Activated T-cell treated with anti-CD3 and anti-CD28 coated beads, Interleukin-2, amount 50 U/mL, for 48 hours (primary cell): ENCODE measurements at regions not wholly inside any gene's neighbourhood (a gene's known extent, or its start where the extent isn't known, plus 50 kb on each side); places are given as distances from the start of the nearest gene placed in this dataset.
"Not testable (repeated sequence)": the region's sequence is repeated elsewhere in the genome, so short reads cannot be mapped to it uniquely, and the experiment has no call there.

ENCODE experiments used
- DNase-seq, 2 experiments: peaks; one replicate each; pipeline ENCODE4 v3.0.0-alpha.2; 2020

DNA sequence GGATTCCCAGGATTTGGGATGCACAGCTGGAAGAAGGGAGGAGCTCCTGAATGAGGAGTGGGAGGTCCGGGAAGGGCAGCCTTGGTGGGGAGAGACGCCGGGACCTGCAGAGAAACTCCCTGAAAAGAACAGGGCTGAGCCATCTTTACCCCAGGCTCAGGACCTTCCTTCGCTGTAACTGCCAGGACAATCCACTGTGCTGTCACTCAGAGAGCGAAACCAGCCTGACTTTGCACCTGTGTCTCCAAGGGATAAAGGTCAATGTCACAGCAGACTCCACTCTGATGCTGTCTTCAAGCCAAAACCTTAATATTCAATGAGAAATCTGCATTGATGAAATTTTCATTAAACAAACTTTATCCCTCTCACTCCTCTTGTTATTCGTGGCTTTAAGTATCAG is 235.4 kb upstream of the SULF2 start:
- not testable (repeated sequence) for DNase-seq

DNA sequence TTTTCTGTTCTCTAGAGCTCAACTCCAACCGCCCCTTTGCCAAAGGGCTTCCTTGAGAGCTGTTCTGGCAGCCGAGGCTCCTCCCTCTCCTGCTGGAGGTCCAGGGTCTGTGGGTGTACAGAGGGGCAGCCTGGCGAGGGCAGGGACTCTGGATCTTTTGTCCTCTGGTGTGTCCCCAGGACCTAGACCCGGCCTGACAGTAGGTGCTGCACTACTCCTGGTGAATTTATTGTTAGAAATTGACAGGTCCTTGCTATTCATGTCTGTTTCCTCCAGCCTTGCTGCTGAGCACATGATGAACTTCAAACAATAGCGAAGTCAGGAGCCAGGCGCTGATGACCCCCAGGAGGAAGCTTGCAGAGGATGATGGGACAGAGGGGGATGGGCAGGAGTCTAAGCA is 234.7 kb upstream of the SULF2 start:
- DNase-seq, result no peak

- DNase-seq, result no peak
These were observed 234.2 kb upstream of the SULF2 start for GRCh38 chr20:48019496-48019895.

DNA sequence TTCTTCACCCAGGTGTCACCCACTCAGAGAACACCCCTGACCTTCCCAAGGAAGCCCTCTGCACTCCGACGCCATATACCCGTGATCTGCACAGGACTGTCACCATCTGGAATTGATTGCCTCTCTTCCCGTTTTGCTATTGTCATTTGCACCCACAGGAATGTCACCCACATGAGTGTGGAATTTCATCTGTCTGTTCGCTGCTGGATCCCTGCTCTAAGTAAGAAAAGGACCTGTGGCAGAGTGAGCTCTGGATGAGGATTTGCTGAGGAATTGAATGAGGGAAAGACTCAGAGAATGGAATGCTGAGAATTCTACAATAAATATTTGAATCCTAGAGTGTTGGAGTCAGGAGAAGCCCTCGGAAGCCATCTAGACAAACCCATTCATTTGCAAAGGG is 233.6 kb upstream of the SULF2 start:
- not testable (repeated sequence) for DNase-seq

DNA sequence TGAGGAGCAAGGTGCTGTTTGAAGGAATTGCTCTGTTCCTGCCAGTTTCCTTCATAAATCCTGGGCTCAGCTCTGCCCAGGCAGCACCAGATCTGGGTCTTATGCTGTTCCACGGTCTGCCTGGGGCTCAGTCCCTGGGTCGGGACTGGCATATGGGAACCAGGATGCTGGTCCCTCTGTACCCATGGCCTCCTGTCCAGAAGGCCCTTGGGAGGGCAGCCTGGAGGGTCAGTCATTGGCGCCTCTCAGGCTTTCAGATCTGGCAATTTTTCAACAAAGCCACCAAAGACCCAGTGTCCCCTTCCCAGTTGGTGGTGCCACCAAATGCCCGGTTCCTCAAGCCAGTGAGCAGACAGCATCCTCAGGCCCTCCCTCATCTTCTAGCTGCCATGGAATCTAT is 232.7 kb upstream of the SULF2 start:
- no peak for DNase-seq

- DNase-seq, result no peak
These were observed 232.2 kb upstream of the SULF2 start for GRCh38 chr20:48017509-48017908.

- no peak for DNase-seq
These were observed 230.9 kb upstream of the SULF2 start for GRCh38 chr20:48015943-48016723.

- DNase-seq, result no peak
These were observed 230.0 kb upstream of the SULF2 start for GRCh38 chr20:48015141-48015910.

DNA sequence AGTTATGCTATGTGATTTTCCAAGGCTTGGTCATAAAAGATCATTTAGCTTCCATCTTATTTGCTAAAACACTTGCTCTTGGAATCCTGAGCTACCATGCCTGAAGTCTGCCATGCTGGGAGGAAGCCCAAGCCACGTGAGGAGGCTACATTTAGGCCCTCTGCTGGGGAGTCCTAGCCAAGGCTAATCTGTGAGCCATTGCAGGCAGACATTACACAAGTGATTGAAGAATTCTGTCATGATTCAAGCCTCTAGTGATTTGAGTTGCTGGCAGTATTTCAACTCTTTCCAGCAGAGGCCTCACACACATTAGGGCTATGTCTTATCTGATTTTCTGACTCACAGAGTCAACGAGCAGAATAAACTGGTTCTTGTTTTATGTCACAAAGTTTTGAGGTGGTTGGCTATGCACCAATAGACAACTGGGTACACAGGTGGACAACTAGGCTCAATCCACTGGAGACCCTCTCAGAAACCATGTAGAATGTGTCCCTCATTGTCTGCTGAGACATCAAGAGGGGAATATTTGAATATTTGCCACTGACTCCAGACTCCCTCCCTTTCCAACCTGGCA is 227.2 kb upstream of the SULF2 start:
- DNase-seq, result no peak

DNA sequence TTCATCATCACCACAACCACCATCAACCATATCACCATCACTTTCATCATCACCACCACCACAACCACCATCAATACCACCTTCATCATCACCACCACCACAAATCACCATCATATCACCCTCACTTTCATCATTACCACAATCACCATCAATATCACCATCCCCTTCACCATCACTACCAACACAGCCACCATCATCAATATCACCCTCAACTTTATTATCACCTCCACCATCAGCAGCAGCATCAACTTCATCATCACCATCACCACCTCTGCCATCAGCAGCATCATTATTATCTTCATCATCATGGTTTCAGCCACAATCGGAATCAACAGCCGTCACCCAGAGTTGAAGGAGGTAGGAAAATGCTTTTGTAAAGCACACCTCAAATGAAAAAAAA is 225.7 kb upstream of the SULF2 start:
- DNase-seq, result no peak

DNA sequence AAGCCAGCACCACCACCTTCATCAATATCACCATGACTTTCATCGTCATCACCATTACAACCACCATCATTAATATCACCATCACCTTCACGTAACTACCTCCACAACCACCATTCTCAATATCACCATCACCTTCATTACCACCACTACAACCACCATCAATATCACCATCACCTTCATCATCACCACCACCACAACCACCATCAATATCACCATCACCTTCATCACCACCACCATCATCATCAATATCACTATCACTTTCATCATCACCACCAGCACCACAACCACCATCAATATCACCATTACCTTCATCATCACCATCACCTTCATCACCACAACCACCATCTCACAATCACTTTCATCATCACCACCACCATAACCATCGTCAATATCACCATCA is 225.3 kb upstream of the SULF2 start:
- DNase-seq, result no peak

GRCh38 chr20:48008850-48009515 is 223.7 kb upstream of the SULF2 start:
- DNase-seq, result no peak

DNA sequence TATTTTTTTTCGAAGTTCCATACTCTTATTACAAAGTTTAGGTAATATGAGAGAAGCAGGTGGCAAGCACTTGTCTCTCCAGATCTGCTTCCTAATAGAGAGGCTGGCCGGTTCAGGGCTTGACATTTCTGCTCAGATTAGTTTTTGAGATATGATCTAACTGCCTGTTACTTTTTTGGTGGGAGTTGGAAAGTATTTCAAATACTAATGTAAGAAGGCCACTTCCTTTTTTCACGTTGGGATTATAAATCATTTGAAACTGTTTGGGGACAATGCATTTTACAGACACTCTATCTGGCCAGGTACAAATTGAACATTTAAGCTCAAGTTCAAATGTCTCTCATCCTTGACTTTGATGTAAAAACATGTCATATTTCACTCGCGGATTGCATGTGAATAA is 222.1 kb upstream of the SULF2 start:
- no peak for DNase-seq

GRCh38 chr20:48006036-48006833 is 221.0 kb upstream of the SULF2 start:
- no peak for DNase-seq

DNA sequence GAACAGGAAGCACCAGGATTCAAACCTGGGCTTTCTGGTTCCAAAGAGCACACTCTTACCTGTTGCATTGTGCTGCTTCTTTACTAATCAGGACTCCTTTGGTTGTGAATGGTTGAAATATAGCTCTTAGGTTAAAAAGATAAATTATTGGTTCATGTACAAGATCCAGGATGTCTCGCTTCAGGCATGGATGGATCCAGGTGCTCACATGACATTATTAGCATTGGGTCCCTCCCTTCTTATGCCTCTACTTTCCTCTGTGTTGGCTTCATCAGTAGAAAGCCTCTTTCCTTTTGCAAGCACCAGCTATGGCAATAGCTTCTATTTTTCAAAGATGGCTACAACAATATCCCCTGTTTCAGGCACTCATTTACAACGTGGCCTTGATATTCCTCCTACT is 217.7 kb upstream of the SULF2 start:
- DNase-seq, result no peak

DNA sequence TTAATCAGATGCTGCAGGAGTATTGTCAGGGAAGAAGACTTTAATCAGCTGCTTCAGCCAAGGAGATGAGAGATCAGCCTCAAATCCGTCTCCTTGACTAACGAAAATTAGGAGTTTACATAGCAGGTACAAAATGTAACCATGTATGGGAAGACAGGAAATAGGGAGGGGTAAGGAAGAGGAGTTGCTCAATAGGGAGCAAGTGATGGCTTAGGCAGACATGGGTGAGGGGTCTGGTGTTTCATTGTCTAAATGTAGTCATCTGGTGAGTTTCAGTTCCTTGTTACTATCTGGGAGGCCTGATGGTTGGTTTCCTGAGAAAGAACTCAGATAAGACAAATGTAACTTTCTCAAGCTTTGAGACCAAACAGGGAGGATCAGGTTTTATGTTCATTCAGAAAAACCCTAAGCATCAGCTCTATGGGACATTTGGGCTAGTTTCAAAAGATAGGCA is 217.3 kb upstream of the SULF2 start:
- DNase-seq, result no peak

- DNase-seq, result no peak
These were observed 213.9 kb upstream of the SULF2 start for GRCh38 chr20:47999166-47999565.

DNA sequence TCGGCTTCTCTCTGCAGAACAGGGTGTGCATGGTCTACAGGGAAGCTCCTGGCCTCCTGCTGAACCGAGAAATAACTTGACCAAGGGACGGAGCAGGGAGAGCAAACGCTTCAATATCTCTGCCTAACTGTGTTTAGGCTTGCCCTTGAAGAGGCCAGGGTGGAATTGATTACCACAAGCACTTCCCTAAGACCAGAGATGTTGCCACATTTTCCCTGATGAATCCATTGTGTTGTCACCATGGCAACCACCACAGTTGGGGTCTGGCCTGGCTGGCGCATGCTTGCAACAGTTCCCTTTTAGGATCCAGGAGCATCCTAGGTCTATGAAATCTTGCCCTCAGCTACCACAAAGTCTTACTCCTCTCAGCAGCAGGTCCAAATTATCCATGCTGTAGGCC is 213.5 kb upstream of the SULF2 start:
- no peak for DNase-seq

- DNase-seq, result no peak
These were observed 210.4 kb upstream of the SULF2 start for GRCh38 chr20:47995661-47996060.

GRCh38 chr20:47993817-47994216 is 208.5 kb upstream of the SULF2 start:
- no peak for DNase-seq

GRCh38 chr20:47993035-47993755 is 207.9 kb upstream of the SULF2 start:
- DNase-seq, result no peak
